Neural cell (in vitro differentiated cells): ENCODE measurements at regions not wholly inside any gene's neighbourhood (a gene's known extent, or its start where the extent isn't known, plus 50 kb on each side); places are given as distances from the start of the nearest gene placed in this dataset.

Experiments used
- H2AFZ ChIP-seq: fragments of 200-600, 300-800 bp; sonication (generic), shearing (Covaris generic); 2 replicates; pipeline ENCODE4 v1.6.0; 2014; ENCODE audit warnings: low read depth, mild to moderate bottlenecking, antibody characterized with exemption, low read length, moderate library complexity
- H3F3A ChIP-seq: fragments of 200-600 bp; shearing (Covaris generic); 2 replicates; pipeline ENCODE4 v1.6.1; 2016; ENCODE audit warnings: mild to moderate bottlenecking, moderate library complexity, mixed read lengths, antibody characterized with exemption, low read length; ENCODE audit not compliant: insufficient read depth, poor library complexity, severe bottlenecking
- H3K27ac ChIP-seq: fragments of 200-600, 300-800 bp; sonication (generic), shearing (Covaris generic); 2 replicates; pipeline ENCODE4 v1.5.1; 2014; ENCODE audit warnings: mild to moderate bottlenecking, low read length, moderate library complexity
- H3K27me3 ChIP-seq: fragments of 300-800, 200-600 bp; sonication (generic), shearing (Covaris generic); 2 replicates; pipeline ENCODE4 v1.6.0; 2014; ENCODE audit warnings: mild to moderate bottlenecking, low read depth, low read length, moderate library complexity; ENCODE audit not compliant: insufficient read depth
- H3K36me3 ChIP-seq: fragments of 300-800, 200-600 bp; sonication (generic), shearing (Covaris generic); 2 replicates; pipeline ENCODE4 v1.5.1; 2014; ENCODE audit warnings: mild to moderate bottlenecking, antibody characterized with exemption, low read length, moderate library complexity; ENCODE audit not compliant: insufficient read depth
- H3K4me2 ChIP-seq: fragments of 300-800, 200-600 bp; sonication (generic), shearing (Covaris generic); 2 replicates; pipeline ENCODE4 v1.6.0; 2014; ENCODE audit warnings: mild to moderate bottlenecking, low read length
- H3K4me3 ChIP-seq: fragments of 300-800, 200-600 bp; sonication (generic), shearing (Covaris generic); 2 replicates; pipeline ENCODE4 v1.5.1; 2014; ENCODE audit warnings: mild to moderate bottlenecking, low read length, moderate library complexity
- H3K79me2 ChIP-seq: fragments of 200-600 bp; shearing (Covaris generic); replicated peaks from 2 replicates; pipeline ENCODE4 v1.6.0; 2014; ENCODE audit warnings: mild to moderate bottlenecking, low read length, moderate library complexity; ENCODE audit not compliant: insufficient read depth
- H3K9ac ChIP-seq: fragments of 300-800, 200-600 bp; sonication (generic), shearing (Covaris generic); 2 replicates; pipeline ENCODE4 v1.6.1; 2016; ENCODE audit warnings: mild to moderate bottlenecking, low read length, mixed read lengths
- H3K9me2 ChIP-seq: fragments of 200-600 bp; shearing (Covaris generic); 2 replicates; pipeline ENCODE4 v1.6.1; 2016; ENCODE audit warnings: mild to moderate bottlenecking, low read length, mixed read lengths; ENCODE audit not compliant: insufficient read depth
- H3K9me3 ChIP-seq: fragments of 200-600, 300-800 bp; sonication (generic), shearing (Covaris generic); 2 replicates; pipeline ENCODE4 v1.6.1; 2016; ENCODE audit warnings: mild to moderate bottlenecking, mixed run types, low read length, moderate library complexity, mixed read lengths
- H4K20me1 ChIP-seq: fragments of 200-600 bp; shearing (Covaris generic); 2 replicates; pipeline ENCODE4 v1.6.1; 2016; ENCODE audit warnings: mild to moderate bottlenecking, mixed run types; ENCODE audit not compliant: insufficient read depth
- EP300 ChIP-seq: fragments of 450-650 bp; conservative IDR thresholded peaks from 2 replicates; pipeline ENCODE4 v1.6.1; 2014; ENCODE audit warnings: antibody characterized with exemption, mild to moderate bottlenecking, moderate library complexity; ENCODE audit not compliant: poor library complexity, severe bottlenecking
- EZH2 ChIP-seq: fragments of 200-600, 300-800 bp; shearing (Covaris generic), sonication (generic); IDR thresholded peaks from 2 replicates; pipeline ENCODE4 v1.6.1; 2014; ENCODE audit warnings: antibody characterized with exemption, low read length, borderline replicate concordance, mild to moderate bottlenecking; ENCODE audit not compliant: insufficient read depth, poor library complexity, severe bottlenecking
- MXI1 ChIP-seq: fragments of 450-650 bp; conservative IDR thresholded peaks from 2 replicates; pipeline ENCODE4 v1.6.1; 2014; ENCODE audit warnings: antibody characterized with exemption, mild to moderate bottlenecking; ENCODE audit not compliant: poor library complexity, severe bottlenecking
- POLR2AphosphoS5 ChIP-seq: IDR thresholded peaks from 2 replicates; pipeline ENCODE4 v1.6.1; 2012
- RAD21 ChIP-seq: fragments of 450-650 bp; conservative IDR thresholded peaks from 2 replicates; pipeline ENCODE4 v1.6.1; 2014; ENCODE audit warnings: antibody characterized with exemption, mild to moderate bottlenecking, moderate library complexity
- SMC3 ChIP-seq: fragments of 450-650 bp; conservative IDR thresholded peaks from 2 replicates; pipeline ENCODE4 v1.6.1; 2014; ENCODE audit warnings: antibody characterized with exemption, mild to moderate bottlenecking, moderate library complexity; ENCODE audit not compliant: poor library complexity
- TAF1 ChIP-seq: IDR thresholded peaks from 2 replicates; pipeline ENCODE4 v1.6.1; 2012; ENCODE audit warnings: low read depth
- TF ChIP-seq, protein P1 (sequence below): IDR thresholded peaks from 2 replicates; pipeline ENCODE4 v1.6.1; 2012; ENCODE audit warnings: borderline replicate concordance
- TF ChIP-seq, protein P2 (sequence below): fragments of 450-650 bp; IDR thresholded peaks from 2 replicates; pipeline ENCODE4 v1.5.1; 2014; ENCODE audit warnings: antibody characterized with exemption, mild to moderate bottlenecking, moderate library complexity; ENCODE audit not compliant: poor library complexity, severe bottlenecking

DNA sequence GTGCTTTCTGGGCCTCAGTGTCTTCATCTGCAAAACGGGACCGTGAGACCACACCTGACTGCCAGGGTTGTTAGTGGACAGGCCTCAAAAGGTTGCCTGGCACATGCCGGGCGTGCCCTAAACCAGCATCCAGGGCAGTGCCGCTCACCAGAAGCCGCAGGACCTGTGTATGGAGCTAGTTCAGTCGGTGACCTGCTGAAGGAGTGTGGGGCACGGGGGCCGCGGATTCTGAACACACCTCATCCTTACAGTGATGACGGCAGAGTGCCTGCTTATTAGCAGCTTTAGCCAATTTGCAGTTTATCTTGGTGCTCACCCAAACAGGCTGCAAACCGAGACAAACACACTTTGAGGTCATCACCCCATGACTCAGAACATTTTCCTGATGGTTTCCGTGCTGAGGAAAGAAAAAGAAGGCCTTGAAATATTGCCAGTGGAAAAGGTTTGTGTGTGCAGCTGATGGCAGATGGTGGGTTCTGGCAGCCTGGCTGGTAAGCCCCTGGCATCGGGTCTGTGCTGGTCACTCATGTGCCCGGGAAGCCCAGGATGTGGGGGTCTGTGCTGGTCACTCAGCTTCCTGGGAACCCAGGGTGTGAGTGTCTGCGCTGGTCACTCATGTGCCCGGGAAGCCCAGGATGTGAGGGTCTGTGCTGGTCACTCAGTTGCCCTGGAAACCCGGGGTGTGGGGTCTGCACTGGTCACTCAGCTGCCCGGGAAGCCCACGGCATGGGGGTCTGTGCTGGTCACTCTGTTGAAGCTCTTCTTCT, 153.8 kb downstream of the ERMARD start:
- Histone ChIP-seq H3K27ac (no peak overlapping the region), H2AFZ (no peak overlapping the region), H3K4me2 (no peak overlapping the region), H3K79me2 (no peaks in the 10 kb centered on the region), H3K9me2 (no peaks in the 10 kb centered on the region), H3K36me3 (no peaks in the 10 kb centered on the region), H3K9ac (no peak overlapping the region), H3K27me3 (no peaks in the 10 kb centered on the region), H3K4me3 (no peak overlapping the region), H4K20me1 (no peaks in the 10 kb centered on the region), H3F3A (no peaks in the 10 kb centered on the region), H3K9me3 (no peaks in the 10 kb centered on the region)
- TF ChIP-seq EZH2 = no peak
- no peak for TF ChIP-seq TAF1
- TF ChIP-seq EP300 = no peak

DNA sequence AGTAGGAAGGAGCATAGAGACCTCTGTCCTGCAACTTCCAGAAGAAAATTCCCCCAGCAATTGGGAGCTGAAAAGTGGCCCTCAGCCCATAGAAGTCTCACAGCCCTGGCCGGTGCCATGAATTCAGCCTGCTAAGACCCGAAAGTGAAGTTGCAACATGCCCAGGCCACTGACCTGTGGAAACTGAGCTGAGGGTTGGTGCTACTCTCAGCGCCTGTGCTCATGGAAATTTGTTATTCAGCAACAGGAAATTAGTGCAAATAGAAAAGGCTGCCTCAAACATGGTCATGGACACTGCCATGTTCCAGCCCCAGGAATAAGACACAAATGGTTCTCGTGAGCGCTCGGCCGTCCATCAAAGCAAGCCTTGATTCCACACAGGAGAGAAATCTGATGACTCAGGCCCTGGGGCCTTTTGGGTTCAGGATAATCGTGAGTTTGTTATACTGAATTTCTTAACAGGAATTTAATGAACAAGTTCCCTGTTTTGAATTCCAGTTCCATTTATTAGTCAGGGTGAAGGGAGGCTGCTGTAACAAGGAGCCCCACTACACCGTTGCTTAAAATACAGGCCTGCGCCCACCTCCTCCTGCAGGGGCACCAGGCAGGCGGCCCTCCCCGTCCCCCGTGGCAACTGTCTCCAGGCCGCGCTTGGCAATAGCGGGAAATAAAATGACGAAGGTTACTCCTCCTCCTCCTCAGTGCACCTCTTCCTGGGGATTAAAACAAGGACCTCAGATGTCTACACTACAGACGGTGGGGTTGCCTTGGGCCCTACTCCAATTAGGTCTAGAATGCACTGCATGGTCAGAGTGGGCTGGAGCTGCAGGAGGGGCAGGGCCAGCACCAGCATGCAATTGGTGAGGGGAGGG, 152.9 kb downstream of the ERMARD start:
- Histone ChIP-seq H4K20me1 (no peaks in the 10 kb centered on the region), H3K4me3 (no peak overlapping the region), H3K36me3 (no peaks in the 10 kb centered on the region), H3K27me3 (no peaks in the 10 kb centered on the region), H3K4me2 (no peak overlapping the region), H3K27ac (no peak overlapping the region), H3K9me2 (no peaks in the 10 kb centered on the region), H3K9ac (no peak overlapping the region), H3K79me2 (no peaks in the 10 kb centered on the region), H2AFZ (no peak overlapping the region), H3F3A (no peaks in the 10 kb centered on the region), H3K9me3 (no peaks in the 10 kb centered on the region)
- TF ChIP-seq, protein P1, sequence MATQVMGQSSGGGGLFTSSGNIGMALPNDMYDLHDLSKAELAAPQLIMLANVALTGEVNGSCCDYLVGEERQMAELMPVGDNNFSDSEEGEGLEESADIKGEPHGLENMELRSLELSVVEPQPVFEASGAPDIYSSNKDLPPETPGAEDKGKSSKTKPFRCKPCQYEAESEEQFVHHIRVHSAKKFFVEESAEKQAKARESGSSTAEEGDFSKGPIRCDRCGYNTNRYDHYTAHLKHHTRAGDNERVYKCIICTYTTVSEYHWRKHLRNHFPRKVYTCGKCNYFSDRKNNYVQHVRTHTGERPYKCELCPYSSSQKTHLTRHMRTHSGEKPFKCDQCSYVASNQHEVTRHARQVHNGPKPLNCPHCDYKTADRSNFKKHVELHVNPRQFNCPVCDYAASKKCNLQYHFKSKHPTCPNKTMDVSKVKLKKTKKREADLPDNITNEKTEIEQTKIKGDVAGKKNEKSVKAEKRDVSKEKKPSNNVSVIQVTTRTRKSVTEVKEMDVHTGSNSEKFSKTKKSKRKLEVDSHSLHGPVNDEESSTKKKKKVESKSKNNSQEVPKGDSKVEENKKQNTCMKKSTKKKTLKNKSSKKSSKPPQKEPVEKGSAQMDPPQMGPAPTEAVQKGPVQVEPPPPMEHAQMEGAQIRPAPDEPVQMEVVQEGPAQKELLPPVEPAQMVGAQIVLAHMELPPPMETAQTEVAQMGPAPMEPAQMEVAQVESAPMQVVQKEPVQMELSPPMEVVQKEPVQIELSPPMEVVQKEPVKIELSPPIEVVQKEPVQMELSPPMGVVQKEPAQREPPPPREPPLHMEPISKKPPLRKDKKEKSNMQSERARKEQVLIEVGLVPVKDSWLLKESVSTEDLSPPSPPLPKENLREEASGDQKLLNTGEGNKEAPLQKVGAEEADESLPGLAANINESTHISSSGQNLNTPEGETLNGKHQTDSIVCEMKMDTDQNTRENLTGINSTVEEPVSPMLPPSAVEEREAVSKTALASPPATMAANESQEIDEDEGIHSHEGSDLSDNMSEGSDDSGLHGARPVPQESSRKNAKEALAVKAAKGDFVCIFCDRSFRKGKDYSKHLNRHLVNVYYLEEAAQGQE = no peak

DNA sequence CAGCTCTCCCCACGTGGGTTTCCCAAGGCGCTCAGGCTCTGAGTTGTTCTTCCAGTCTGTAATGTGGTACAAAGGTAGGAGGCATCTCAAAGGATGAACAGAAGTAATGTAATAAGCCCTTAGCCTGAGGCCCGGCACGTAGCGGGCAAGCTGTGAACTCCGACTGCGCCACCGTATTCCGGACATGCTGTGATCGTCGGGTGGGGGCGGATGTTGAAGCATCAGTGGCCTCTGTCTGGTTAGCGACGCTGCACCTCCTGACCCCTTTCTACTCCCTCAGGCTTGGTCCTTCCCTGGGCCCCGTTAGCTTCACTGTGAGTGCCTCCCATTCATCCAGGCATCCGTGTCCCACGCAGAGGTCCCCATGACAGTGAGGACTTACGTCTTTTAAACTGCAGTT, 151.7 kb downstream of the ERMARD start:
- Histone ChIP-seq H3K27ac (no peak overlapping the region), H3K9me3 (no peaks in the 10 kb centered on the region), H3K27me3 (no peaks in the 10 kb centered on the region), H3K4me3 (no peak overlapping the region), H3K4me2 (no peak overlapping the region), H3F3A (no peaks in the 10 kb centered on the region), H3K9me2 (no peaks in the 10 kb centered on the region), H4K20me1 (no peaks in the 10 kb centered on the region), H3K9ac (no peak overlapping the region), H2AFZ (no peak overlapping the region), H3K79me2 (no peaks in the 10 kb centered on the region), H3K36me3 (no peaks in the 10 kb centered on the region)
- TF ChIP-seq SMC3 (no peak), EZH2 (no peak), TAF1 (no peak), MXI1 (no peak), EP300 (no peak), POLR2AphosphoS5 (no peak), RAD21 (no peak)
- TF ChIP-seq, protein P2, sequence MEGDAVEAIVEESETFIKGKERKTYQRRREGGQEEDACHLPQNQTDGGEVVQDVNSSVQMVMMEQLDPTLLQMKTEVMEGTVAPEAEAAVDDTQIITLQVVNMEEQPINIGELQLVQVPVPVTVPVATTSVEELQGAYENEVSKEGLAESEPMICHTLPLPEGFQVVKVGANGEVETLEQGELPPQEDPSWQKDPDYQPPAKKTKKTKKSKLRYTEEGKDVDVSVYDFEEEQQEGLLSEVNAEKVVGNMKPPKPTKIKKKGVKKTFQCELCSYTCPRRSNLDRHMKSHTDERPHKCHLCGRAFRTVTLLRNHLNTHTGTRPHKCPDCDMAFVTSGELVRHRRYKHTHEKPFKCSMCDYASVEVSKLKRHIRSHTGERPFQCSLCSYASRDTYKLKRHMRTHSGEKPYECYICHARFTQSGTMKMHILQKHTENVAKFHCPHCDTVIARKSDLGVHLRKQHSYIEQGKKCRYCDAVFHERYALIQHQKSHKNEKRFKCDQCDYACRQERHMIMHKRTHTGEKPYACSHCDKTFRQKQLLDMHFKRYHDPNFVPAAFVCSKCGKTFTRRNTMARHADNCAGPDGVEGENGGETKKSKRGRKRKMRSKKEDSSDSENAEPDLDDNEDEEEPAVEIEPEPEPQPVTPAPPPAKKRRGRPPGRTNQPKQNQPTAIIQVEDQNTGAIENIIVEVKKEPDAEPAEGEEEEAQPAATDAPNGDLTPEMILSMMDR = no peak
- TF ChIP-seq, protein P1 = no peak
